OCI-M1 (cell line): ENCODE measurements at regions not wholly inside any gene's neighbourhood (a gene's known extent, or its start where the extent isn't known, plus 50 kb on each side); places are given as distances from the start of the nearest gene placed in this dataset.

ENCODE experiments used
- DNase-seq: peaks from one replicate; lab custom pipeline; 2025; lab: John Stamatoyannopoulos, UW

GRCh38 chr6:23927935-23928334 lies 198.1 kb upstream of the NRSN1 start:
- no peak for DNase-seq

- no peak for DNase-seq
These were observed 196.8 kb upstream of the NRSN1 start for GRCh38 chr6:23929201-23929600.

GRCh38 chr6:23940466-23940865 lies 185.5 kb upstream of the NRSN1 start:
- DNase-seq: no peak

- peak; percentile 46 for DNase-seq
These were observed 174.3 kb upstream of the NRSN1 start for GRCh38 chr6:23951691-23952090.

- no peak for DNase-seq
These were observed 173.8 kb upstream of the NRSN1 start for GRCh38 chr6:23952245-23952644.

- no peak for DNase-seq
These were observed 172.0 kb upstream of the NRSN1 start for GRCh38 chr6:23953976-23954375.

GRCh38 chr6:23957017-23957416 lies 169.0 kb upstream of the NRSN1 start:
- DNase-seq: no peak

- DNase-seq: peak; percentile 82
These were observed 161.2 kb upstream of the NRSN1 start for GRCh38 chr6:23964865-23965264.

- no peak for DNase-seq
These were observed 156.7 kb upstream of the NRSN1 start for GRCh38 chr6:23969344-23969743.

GRCh38 chr6:23977706-23978105 lies 148.3 kb upstream of the NRSN1 start:
- DNase-seq: no peak

GRCh38 chr6:23980965-23981364 lies 145.1 kb upstream of the NRSN1 start:
- peak; percentile 9 for DNase-seq

- no peak for DNase-seq
These were observed 144.1 kb upstream of the NRSN1 start for GRCh38 chr6:23981923-23982322.

GRCh38 chr6:23983735-23984134 lies 142.3 kb upstream of the NRSN1 start:
- peak; percentile 17 for DNase-seq

- no peak for DNase-seq
These were observed 141.0 kb upstream of the NRSN1 start for GRCh38 chr6:23985015-23985414.

- no peak for DNase-seq
These were observed 136.0 kb upstream of the NRSN1 start for GRCh38 chr6:23989885-23990533.

GRCh38 chr6:23994013-23994412 lies 132.0 kb upstream of the NRSN1 start:
- no peak for DNase-seq

GRCh38 chr6:24004062-24004461 lies 122.0 kb upstream of the NRSN1 start:
- no peak for DNase-seq

- peak; percentile 45 for DNase-seq
These were observed 121.4 kb upstream of the NRSN1 start for GRCh38 chr6:24004659-24005058.

- DNase-seq: no peak
These were observed 119.8 kb upstream of the NRSN1 start for GRCh38 chr6:24006254-24006653.

GRCh38 chr6:24009319-24009718 lies 116.7 kb upstream of the NRSN1 start:
- DNase-seq: no peak

- DNase-seq: peak; percentile 63
These were observed 115.9 kb upstream of the NRSN1 start for GRCh38 chr6:24010133-24010532.

- no peak for DNase-seq
These were observed 109.7 kb upstream of the NRSN1 start for GRCh38 chr6:24016286-24016685.

GRCh38 chr6:24016857-24017256 lies 109.2 kb upstream of the NRSN1 start:
- DNase-seq: no peak

- no peak for DNase-seq
These were observed 106.6 kb upstream of the NRSN1 start for GRCh38 chr6:24019393-24019792.

GRCh38 chr6:24019830-24020229 lies 106.2 kb upstream of the NRSN1 start:
- no peak for DNase-seq
